Posterior vena cava (tissue), 2 donors: ENCODE measurements at regions not wholly inside any gene's neighbourhood (a gene's known extent, or its start where the extent isn't known, plus 50 kb on each side); places are given as distances from the start of the nearest gene placed in this dataset.
"Not testable (repeated sequence)": the region's sequence is repeated elsewhere in the genome, so short reads cannot be mapped to it uniquely, and the experiment has no call there.

Source experiments
- DNase-seq: peaks from one replicate; pipeline ENCODE4 v3.0.0-alpha.2; 2020; ENCODE audit warnings: low spot score
- intact Hi-C, 2 donors: fragments of 100-400 bp; cut with DNase I; formaldehyde crosslinking; loops; one replicate each; pipeline versions ENCODE4 v1.14.1 to v1.14.2; 2022 to 2023
- donor health status: DM: yes; HTN: yes; CAD: no.
- donor health status: DM: yes; HTN: yes; CAD: no.

GRCh38 chr4:189143263-189143952, 797.3 kb upstream of the FRG1 start:
- intact Hi-C loops: no loop called here
- no peak for DNase-seq

GRCh38 chr4:189147005-189147929, 793.4 kb upstream of the FRG1 start:
- intact Hi-C loops: no loop called here
- no peak for DNase-seq

GRCh38 chr4:189155083-189155482, 785.6 kb upstream of the FRG1 start:
- intact Hi-C loops, DNase-seq: not testable (repeated sequence)

GRCh38 chr4:189162073-189162789, 778.4 kb upstream of the FRG1 start:
- no peak for DNase-seq
- intact Hi-C loops: no loop called here

GRCh38 chr4:189162888-189163287, 777.8 kb upstream of the FRG1 start:
- intact Hi-C loops: no loop called here
- DNase-seq: no peak

- no peak for DNase-seq
- intact Hi-C loops: no loop called here
These were observed 764.7 kb upstream of the FRG1 start for GRCh38 chr4:189176002-189176401.

- intact Hi-C loops: no loop called here
- DNase-seq: no peak
These were observed 763.5 kb upstream of the FRG1 start for GRCh38 chr4:189177130-189177529.

GRCh38 chr4:189178125-189178746, 762.4 kb upstream of the FRG1 start:
- no peak for DNase-seq
- intact Hi-C loops: no loop called here

GRCh38 chr4:189185810-189186432, 754.8 kb upstream of the FRG1 start:
- intact Hi-C loops: no loop called here
- DNase-seq: no peak

- no peak for DNase-seq
- intact Hi-C loops: no loop called here
These were observed 753.1 kb upstream of the FRG1 start for GRCh38 chr4:189187531-189188052.

- no peak for DNase-seq
- intact Hi-C loops: no loop called here
These were observed 742.0 kb upstream of the FRG1 start for GRCh38 chr4:189198624-189199023.

GRCh38 chr4:189200353-189200752, 740.3 kb upstream of the FRG1 start:
- no peak for DNase-seq
- intact Hi-C loops: no loop called here

GRCh38 chr4:189202182-189202868, 738.3 kb upstream of the FRG1 start:
- peak; percentile 88 for DNase-seq
- intact Hi-C loops: no loop called here

GRCh38 chr4:189202869-189203271, 737.8 kb upstream of the FRG1 start:
- intact Hi-C loops: no loop called here
- DNase-seq: no peak

GRCh38 chr4:189204616-189205015, 736.1 kb upstream of the FRG1 start:
- no peak for DNase-seq
- intact Hi-C loops: no loop called here

- DNase-seq: no peak
- intact Hi-C loops: no loop called here
These were observed 733.7 kb upstream of the FRG1 start for GRCh38 chr4:189206953-189207352.

- no peak for DNase-seq
- intact Hi-C loops: no loop called here
These were observed 732.8 kb upstream of the FRG1 start for GRCh38 chr4:189207872-189208271.

GRCh38 chr4:189215574-189215973, 725.1 kb upstream of the FRG1 start:
- intact Hi-C loops: no loop called here
- DNase-seq: no peak
